CD4-positive, alpha-beta T cell (primary cell): ENCODE measurements at regions not wholly inside any gene's neighbourhood (a gene's known extent, or its start where the extent isn't known, plus 50 kb on each side); places are given as distances from the start of the nearest gene placed in this dataset.

Source experiments
- ATAC-seq: fragments of 200-7000 bp; cut with Tn5 transposase; one replicate; pipeline ENCODE4 v1.10.0; 2022; ENCODE audit warnings: mild to moderate bottlenecking; ENCODE audit not compliant: poor library complexity
- CTCF ChIA-PET: fragments of 350-600 bp; sonication (Branson Sonifier 250); formaldehyde crosslinking; loops from one replicate; lab custom pipeline; 2021; ENCODE audit warnings: antibody characterized with exemption, inconsistent platforms; lab: Charles Lee
- POLR2A ChIA-PET: fragments of 350-600 bp; sonication (Branson Sonifier 250); formaldehyde crosslinking; loops from one replicate; lab custom pipeline; 2021; ENCODE audit warnings: antibody characterized with exemption, inconsistent platforms; lab: Charles Lee
- DNase-seq, 14 experiments: peaks; one replicate each; pipeline ENCODE4 v3.0.0-alpha.2; 2013 to 2020; ENCODE audit warnings: mixed read lengths in 2 of 14
- H3K27ac ChIP-seq, 2 donors: one replicate each; pipeline versions ENCODE4 v1.5.1 to v1.7.0; 2013; ENCODE audit warnings: low read length in 2 of 2, low read depth in 1 of 2, mild to moderate bottlenecking in 1 of 2
- H3K27me3 ChIP-seq, 2 experiments: 1 replicate in 1 of 2; 2 replicates in 1 of 2; pipeline versions ENCODE4 v1.6.1 to v1.7.0; 2013; ENCODE audit warnings: low read length in 2 of 2, control low read depth in 1 of 2, mild to moderate bottlenecking in 1 of 2, moderate library complexity in 1 of 2; ENCODE audit not compliant: insufficient read depth in 2 of 2, control insufficient read depth in 1 of 2
- H3K36me3 ChIP-seq: one replicate; pipeline ENCODE4 v1.6.1; 2013; ENCODE audit warnings: low read length, control low read depth; ENCODE audit not compliant: insufficient read depth
- H3K4me1 ChIP-seq: one replicate; pipeline ENCODE4 v1.6.1; 2013; ENCODE audit warnings: low read length, control low read depth; ENCODE audit not compliant: insufficient read depth
- H3K4me3 ChIP-seq: one replicate; pipeline ENCODE4 v1.5.1; 2013; ENCODE audit warnings: mild to moderate bottlenecking, low read length, moderate library complexity
- H3K9me3 ChIP-seq, 2 experiments: 1 replicate in 1 of 2; 2 replicates in 1 of 2; pipeline versions ENCODE4 v1.6.1 to v1.7.0; 2013; ENCODE audit warnings: low read length in 2 of 2, mild to moderate bottlenecking in 2 of 2, control low read depth in 1 of 2, moderate library complexity in 1 of 2; ENCODE audit not compliant: control insufficient read depth in 1 of 2, insufficient read depth in 1 of 2
- H3K27ac Mint-ChIP-seq: one replicate; pipeline ENCODE4 v1.8.0; 2020; ENCODE audit warnings: mixed read lengths
- H3K27me3 Mint-ChIP-seq: one replicate; pipeline ENCODE4 v1.8.0; 2021; ENCODE audit warnings: mixed read lengths
- H3K36me3 Mint-ChIP-seq: one replicate; pipeline ENCODE4 v1.8.0; 2021; ENCODE audit warnings: low read depth, mixed read lengths
- H3K4me1 Mint-ChIP-seq: one replicate; pipeline ENCODE4 v1.8.0; 2021; ENCODE audit warnings: low read depth, mixed read lengths
- H3K4me3 Mint-ChIP-seq: one replicate; pipeline ENCODE4 v1.8.0; 2020; ENCODE audit warnings: mild to moderate bottlenecking, mixed read lengths
- H3K9me3 Mint-ChIP-seq: one replicate; pipeline ENCODE4 v1.8.0; 2020; ENCODE audit warnings: mixed read lengths
- intact Hi-C, 2 experiments: fragments of 100-400 bp; cut with DNase I in 1 of 2; cut with micrococcal nuclease in 1 of 2; formaldehyde crosslinking; loops; one replicate each; pipeline versions ENCODE4 v1.15.1 to v1.9.0; 2023 to 2025; cut with DNase I, micrococcal nuclease
- TF ChIP-seq, protein P1 (sequence below): fragments of 200-600 bp; IDR thresholded peaks from one replicate; pipeline ENCODE4 v1.8.0; 2022; ENCODE audit warnings: antibody characterized with exemption, mild to moderate bottlenecking

DNA sequence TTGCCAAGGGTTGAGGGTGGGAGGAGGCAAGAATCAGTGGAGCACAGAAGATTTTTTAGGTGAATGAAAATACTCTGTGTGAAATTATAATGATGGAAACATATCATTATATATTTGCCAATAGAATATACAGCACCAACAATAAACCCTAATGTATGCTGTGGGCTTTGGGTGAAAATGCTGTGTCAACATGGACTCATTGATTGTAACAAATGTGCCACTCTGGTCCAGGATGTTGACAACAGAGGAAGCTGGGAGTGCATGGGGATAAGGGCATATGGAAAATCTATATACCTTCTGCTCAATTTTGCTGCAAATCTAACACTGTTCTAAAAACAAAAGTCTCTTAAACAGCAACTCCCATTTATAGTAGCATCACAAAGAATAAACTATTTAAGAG, 114.3 kb downstream of the LYZL1 start:
- ChIA-PET POLR2A (no interaction called here), CTCF (no interaction called here)
- no peak overlapping the region for H3K27ac Mint-ChIP-seq
- H3K27me3 ChIP-seq, result peaks cover 0 to 2% of the 10 kb centered on the region in 2 experiments
- no peak for ATAC-seq
- TF ChIP-seq, protein P1, sequence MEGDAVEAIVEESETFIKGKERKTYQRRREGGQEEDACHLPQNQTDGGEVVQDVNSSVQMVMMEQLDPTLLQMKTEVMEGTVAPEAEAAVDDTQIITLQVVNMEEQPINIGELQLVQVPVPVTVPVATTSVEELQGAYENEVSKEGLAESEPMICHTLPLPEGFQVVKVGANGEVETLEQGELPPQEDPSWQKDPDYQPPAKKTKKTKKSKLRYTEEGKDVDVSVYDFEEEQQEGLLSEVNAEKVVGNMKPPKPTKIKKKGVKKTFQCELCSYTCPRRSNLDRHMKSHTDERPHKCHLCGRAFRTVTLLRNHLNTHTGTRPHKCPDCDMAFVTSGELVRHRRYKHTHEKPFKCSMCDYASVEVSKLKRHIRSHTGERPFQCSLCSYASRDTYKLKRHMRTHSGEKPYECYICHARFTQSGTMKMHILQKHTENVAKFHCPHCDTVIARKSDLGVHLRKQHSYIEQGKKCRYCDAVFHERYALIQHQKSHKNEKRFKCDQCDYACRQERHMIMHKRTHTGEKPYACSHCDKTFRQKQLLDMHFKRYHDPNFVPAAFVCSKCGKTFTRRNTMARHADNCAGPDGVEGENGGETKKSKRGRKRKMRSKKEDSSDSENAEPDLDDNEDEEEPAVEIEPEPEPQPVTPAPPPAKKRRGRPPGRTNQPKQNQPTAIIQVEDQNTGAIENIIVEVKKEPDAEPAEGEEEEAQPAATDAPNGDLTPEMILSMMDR, result no peak
- H3K4me1 ChIP-seq, result no peaks in the 10 kb centered on the region
- H3K4me3 Mint-ChIP-seq, result no peak overlapping the region
- peaks cover 15% of the 10 kb centered on the region for H3K27me3 Mint-ChIP-seq
- DNase-seq, result no peak
- intact Hi-C loops, result no loop called here
- no peaks in the 10 kb centered on the region for H3K36me3 Mint-ChIP-seq
- H3K9me3 Mint-ChIP-seq, result no peaks in the 10 kb centered on the region
- no peaks in the 10 kb centered on the region for H3K4me1 Mint-ChIP-seq
- H3K4me3 ChIP-seq, result no peak overlapping the region
- H3K27ac ChIP-seq, result no peak overlapping the region
- H3K9me3 ChIP-seq, result peaks cover 0 to 3% of the 10 kb centered on the region in 2 experiments
- no peaks in the 10 kb centered on the region for H3K36me3 ChIP-seq

DNA sequence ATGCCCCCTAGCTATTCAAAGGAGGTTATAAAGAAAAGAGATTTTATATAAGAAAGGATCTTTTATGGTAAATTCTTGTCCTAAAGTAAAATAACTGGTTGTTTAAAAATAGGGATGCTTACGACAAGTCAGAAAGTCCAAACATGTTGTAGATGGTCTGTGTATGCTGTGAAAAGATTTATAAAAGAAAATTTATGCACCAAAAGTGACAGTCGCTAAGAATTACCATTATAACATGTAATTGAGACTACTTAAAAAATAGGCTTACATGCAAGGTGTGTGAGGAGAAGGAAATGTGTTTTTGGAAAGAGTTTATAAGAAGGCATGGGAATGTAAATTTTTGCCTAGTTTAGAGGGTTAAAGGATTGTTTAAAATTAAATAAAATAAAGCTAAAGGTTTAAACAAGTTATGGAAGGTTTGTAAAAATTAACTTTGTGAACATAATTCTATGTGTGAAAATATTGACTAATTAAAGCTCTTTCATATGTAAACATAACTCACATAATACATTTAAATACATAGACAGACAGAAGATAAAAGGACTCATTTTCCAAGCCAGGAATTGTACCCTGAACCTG, 118.5 kb downstream of the LYZL1 start:
- POLR2A ChIA-PET, result no interaction called here
- Histone ChIP-seq H3K4me1 (peaks cover 19% of the 10 kb centered on the region), H3K36me3 (no peaks in the 10 kb centered on the region), H3K27me3 (no peaks in the 10 kb centered on the region), H3K9me3 (no peaks in the 10 kb centered on the region), H3K4me3 (no peak overlapping the region), H3K27ac (no peak overlapping the region)
- H3K4me1 Mint-ChIP-seq, result peaks cover 28% of the 10 kb centered on the region
- TF ChIP-seq, protein P1, result no peak
- DNase-seq, result no peak
- no peak for ATAC-seq
- peak overlapping the region; percentile 61 for H3K4me3 Mint-ChIP-seq
- intact Hi-C loops, result no loop called here
- H3K27me3 Mint-ChIP-seq, result no peaks in the 10 kb centered on the region
- peaks cover 4% of the 10 kb centered on the region for H3K36me3 Mint-ChIP-seq
- peak overlapping the region; percentile 71 for H3K27ac Mint-ChIP-seq
- no peaks in the 10 kb centered on the region for H3K9me3 Mint-ChIP-seq
- CTCF ChIA-PET, result interaction anchor here (1.5 kb wide), 1 partner anchor 15 kb away, joined by 5 read pairs; no protein-coding TSS in a partner anchor
